HG02610 (cell line): ENCODE measurements at regions not wholly inside any gene's neighbourhood (a gene's known extent, or its start where the extent isn't known, plus 50 kb on each side); places are given as distances from the start of the nearest gene placed in this dataset.

Experiments used
- ATAC-seq: cut with Tn5 transposase; IDR thresholded peaks from one replicate; pipeline ENCODE4 v1.9.1; 2021; ENCODE audit warnings: mild to moderate bottlenecking, moderate library complexity; ENCODE audit not compliant: unreplicated experiment

- no peak for ATAC-seq
These were observed 498.0 kb upstream of the CFAP20DC start for GRCh38 chr3:59547874-59548273.

DNA sequence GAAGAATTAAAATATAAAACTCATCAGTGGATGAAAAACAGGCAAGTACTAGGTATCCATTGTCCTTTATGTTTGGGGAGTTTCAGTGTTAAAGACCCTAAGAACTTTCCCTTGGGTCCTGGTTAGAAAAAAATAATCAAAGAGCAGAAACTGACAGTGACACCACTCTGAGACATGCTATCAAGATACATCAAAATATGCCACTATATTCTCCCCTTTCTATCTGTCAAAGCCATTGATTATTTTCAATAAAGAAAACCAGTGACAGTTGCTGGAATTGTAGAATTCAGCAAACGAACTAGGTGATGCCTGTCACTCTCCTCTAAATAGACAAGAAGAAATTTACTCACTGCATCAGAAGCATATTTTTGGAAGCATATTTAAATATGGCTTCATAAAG lies 496.7 kb upstream of the CFAP20DC start:
- no peak for ATAC-seq

DNA sequence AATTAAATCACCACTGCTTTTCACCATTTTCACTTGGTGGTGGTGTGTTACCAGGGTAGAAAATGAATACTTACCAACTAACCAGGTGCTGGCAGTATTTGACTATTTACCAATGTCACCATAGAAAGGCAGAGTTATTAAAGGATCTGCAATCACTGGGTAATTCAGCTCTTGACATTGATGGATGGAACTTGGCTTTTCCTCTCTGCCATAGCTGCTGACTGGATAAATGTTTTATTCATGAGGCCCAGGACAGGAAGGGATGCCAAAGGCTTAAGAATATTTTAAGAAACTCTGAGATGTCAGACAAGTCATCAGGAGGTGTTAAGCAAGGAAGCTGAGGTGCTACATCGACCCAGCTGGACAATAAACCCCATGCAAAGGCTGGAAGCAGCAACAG lies 495.5 kb upstream of the CFAP20DC start:
- ATAC-seq, result no peak

DNA sequence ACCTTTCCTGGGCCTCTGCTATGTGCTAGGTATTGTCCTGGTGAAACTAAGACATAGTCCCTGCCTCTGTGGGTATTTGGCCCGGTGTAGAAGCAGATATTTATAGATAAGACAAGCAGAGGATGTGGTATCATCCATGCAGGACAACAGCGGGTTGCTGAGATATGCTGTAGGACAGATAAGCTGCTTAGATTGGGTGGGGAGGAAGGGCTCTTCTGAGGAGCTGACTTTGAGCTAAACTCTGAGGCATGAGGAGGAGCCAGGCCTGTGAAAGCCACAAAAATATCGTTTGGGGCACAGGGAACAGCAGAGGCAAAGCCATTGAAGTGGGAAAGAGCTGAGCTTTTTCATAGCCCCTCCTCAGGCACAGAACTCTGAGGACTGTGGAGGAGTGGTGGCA lies 492.5 kb upstream of the CFAP20DC start:
- no peak for ATAC-seq

DNA sequence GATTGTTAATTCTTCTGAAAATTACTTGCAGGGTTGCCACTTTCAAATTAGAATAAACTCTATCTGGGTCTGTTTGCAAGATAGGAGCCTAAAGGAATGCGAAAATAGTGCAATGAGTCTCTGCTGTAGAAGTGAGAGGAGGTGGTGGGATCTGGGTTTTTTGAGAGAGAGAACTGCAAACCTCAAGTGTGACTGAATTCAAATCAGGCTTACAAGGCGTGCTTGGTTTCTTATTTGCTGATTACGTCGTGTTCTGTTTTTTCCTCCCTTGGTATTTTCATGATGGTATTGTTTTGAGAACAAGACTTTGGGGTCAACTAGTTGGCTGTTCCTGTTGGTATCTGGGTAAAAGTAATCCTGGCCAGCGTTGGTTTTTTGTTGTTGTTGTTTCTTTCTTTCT lies 490.9 kb upstream of the CFAP20DC start:
- ATAC-seq, result peak; percentile 95

DNA sequence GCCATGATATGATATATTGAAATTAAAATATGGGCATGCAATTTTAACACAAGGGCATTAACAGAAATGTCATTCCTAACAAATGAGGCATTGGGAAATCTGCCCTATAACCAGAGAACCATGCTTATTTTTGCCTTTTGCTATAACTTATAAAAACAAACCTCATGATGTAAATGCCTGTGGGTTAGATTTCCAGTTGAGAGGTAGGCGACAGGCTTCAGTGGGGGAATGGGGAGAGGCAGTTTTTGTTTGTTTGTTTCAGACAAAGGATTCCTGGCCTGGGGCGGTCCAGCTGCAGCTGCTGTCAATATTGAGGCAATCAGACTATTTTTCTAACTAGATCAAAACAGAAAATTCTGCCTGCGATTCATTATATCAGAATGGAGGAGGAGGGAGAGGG lies 490.4 kb upstream of the CFAP20DC start:
- ATAC-seq, result no peak

DNA sequence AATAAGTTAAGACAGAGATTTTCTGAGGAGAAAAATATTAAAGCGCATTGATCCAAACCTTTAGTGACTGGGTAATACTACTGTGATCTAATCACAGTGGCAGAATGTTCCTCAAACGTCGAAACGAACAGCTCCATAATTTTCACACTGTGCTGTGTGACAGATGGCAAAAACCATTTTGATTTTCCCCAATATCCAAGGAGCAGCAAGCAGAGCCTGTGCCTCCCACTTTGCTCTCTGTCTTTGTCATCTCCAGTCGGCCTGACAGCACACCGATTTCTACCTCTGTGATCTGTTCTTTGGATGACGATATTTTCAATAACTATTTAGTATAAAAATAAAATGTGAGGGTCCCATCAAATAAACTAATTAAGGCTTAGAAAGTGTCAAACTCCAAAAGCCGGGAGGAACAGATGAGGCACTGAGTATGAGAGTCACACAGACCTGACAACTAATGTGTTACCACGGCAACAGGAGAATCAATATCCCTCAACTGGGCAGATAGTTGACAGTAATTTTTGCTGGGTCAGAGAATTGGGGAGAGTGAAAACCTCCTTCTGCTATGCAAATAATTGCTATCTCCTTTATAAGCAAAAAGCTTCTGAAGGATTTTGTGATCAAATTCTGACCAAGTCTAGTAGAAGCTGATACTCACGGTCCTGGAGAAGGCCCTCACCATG lies 489.1 kb upstream of the CFAP20DC start:
- ATAC-seq, result no peak

GRCh38 chr3:59535791-59536221 lies 486.0 kb upstream of the CFAP20DC start:
- no peak for ATAC-seq

DNA sequence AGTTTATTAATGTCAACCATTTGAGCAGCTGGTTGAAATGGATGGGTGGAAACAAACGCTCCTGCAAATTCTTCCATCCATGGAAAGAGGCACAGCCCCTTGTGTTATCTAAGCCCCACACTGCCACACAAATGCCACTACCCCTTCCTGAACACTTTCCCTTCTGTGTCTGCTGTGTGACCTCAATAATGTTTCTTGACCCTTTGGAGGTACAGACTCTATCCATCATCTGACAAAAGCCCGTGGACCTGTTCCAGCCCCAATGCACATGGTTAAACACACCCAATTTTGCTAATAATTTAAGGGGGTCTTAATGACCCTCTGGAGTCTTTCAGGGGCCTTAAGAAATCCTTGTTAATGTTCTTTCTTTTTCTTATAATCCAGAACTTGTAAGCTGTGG lies 482.2 kb upstream of the CFAP20DC start:
- ATAC-seq, result no peak

DNA sequence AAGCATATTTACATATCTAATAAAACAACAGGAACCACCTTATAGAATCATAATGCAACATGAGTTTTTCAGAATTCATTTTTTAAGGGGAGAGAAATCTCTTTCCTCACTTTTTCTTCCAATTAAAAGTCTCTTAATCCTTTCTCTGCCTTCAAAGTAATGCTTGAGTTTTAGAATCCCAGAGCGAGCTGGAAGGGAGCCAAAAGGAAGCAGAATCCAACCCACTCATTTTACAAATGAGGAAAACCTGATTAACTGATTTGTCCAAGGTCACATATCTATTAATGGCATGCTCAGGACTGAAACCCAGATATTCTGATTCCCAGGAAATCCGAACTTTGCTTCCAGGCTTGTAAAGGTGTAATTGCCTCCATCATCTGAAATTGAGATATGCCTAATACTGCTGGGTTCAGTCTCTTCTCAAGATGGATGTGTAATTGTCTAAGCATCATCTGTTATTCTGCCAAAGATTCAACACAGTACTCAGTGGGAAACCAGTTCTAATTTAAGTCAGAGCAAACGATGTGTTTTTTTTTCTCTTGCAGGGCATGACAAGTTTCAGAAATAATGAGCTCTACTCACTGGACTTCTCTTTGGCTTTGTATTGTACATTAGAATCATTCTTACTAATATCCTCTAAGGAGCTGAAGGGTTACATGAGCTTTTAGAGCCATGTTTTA lies 481.4 kb upstream of the CFAP20DC start:
- no peak for ATAC-seq

- no peak for ATAC-seq
These were observed 478.4 kb upstream of the CFAP20DC start for GRCh38 chr3:59528251-59528650.

DNA sequence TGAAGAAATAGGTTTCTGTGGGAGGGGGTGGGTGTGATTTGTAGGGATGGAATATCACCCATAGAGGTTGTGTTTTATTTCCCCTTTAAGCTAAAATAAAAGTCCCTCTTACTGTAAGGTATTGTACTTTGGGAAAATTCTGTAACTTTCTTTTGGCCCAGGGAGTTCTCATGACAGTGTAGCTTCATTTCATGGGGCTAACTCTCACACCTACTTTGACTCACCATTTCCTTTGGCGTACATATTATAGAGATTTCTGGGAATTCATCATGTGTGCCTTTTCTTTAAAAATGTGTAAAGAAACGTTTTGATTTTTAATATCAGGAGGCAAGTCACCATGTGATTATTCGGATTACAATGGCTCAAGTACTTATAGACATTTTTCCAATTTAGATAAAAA lies 477.7 kb upstream of the CFAP20DC start:
- no peak for ATAC-seq

- ATAC-seq, result no peak
These were observed 477.2 kb upstream of the CFAP20DC start for GRCh38 chr3:59526999-59527398.

DNA sequence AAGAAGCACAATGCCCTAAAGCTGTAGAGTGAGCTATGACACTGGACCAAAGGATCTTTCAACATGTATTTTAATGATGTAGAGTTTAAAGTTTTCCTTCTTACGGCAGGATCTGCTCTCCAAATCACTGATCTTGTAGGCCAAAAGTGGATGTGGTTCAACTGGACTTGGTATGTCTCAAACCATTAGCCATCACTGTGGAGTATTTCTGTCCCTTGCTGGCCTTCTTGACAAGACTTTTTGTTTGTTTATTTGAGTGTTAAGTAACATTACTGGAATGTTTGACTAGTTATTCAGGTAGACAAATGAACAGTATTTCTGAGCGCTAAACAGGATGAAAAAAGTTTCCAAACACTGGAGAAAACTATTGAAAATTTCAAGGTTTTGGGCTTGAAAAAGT lies 472.7 kb upstream of the CFAP20DC start:
- no peak for ATAC-seq

- ATAC-seq, result no peak
These were observed 469.3 kb upstream of the CFAP20DC start for GRCh38 chr3:59519094-59519493.

- no peak for ATAC-seq
These were observed 468.6 kb upstream of the CFAP20DC start for GRCh38 chr3:59518283-59519055.

- no peak for ATAC-seq
These were observed 467.6 kb upstream of the CFAP20DC start for GRCh38 chr3:59517388-59517787.

- ATAC-seq, result no peak
These were observed 466.1 kb upstream of the CFAP20DC start for GRCh38 chr3:59515966-59516365.

DNA sequence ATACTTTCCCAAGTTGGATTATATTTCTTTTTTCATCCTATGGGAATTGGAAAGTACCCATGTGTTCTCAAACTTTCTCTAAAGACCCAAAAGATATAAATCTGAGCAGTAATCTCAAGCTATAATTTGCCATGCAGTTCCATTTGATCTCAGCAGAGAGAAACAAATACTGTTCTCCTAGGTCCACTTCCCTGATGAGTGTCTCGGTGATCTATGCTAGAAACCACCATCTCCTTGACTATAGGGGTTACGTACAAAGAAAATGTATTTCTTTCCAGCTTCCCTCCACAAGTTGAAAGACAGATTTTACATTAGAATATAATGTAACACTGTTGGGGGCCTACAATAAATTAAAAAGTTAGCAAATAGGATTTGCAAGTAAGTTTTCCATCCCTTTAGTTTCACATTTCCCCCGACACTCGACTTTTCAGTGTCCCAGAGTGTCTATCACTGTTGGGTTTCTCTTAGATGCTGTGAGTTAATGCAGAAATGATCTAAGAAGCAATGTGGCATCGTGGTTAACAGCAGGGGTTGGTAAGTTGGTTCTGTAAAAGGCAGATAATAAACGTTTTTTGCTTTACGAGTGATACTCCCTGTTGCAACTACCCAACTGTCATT lies 465.1 kb upstream of the CFAP20DC start:
- ATAC-seq, result no peak

GRCh38 chr3:59513570-59513969 lies 463.7 kb upstream of the CFAP20DC start:
- ATAC-seq, result no peak

GRCh38 chr3:59512066-59512465 lies 462.2 kb upstream of the CFAP20DC start:
- ATAC-seq, result no peak

GRCh38 chr3:59510576-59510975 lies 460.8 kb upstream of the CFAP20DC start:
- ATAC-seq, result no peak
